GM12873 (cell line): ENCODE measurements at regions not wholly inside any gene's neighbourhood (a gene's known extent, or its start where the extent isn't known, plus 50 kb on each side); places are given as distances from the start of the nearest gene placed in this dataset.

Experiments
- CTCF ChIP-seq: IDR thresholded peaks from 2 replicates; pipeline ENCODE4 v1.5.1; 2012; ENCODE audit warnings: low read depth, mild to moderate bottlenecking, moderate library complexity, low read length, control low read depth; ENCODE audit not compliant: insufficient read depth; ENCODE audit errors: missing control alignments

GRCh38 chr3:10638466-10638865 lies 133.1 kb upstream of the ATP2B2 start:
- TF ChIP-seq CTCF = no peak

DNA sequence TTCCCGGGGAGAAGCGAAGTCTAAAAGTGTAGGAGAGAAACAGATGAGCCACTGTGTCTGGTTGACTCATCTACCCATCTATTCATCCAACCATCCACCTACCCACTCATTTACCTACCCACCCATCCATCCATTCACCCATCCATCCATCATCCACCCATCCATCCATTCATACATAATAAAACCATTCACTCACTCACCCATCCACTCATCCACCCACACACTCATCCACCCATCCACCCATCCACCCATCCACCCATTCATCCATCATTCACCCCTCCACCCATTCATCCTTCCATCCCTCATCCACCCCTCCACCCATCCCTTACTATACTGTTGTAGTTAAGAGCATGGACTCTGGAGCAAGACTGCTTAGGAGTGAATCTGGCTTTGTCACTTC lies 136.4 kb upstream of the ATP2B2 start:
- TF ChIP-seq CTCF = no peak

DNA sequence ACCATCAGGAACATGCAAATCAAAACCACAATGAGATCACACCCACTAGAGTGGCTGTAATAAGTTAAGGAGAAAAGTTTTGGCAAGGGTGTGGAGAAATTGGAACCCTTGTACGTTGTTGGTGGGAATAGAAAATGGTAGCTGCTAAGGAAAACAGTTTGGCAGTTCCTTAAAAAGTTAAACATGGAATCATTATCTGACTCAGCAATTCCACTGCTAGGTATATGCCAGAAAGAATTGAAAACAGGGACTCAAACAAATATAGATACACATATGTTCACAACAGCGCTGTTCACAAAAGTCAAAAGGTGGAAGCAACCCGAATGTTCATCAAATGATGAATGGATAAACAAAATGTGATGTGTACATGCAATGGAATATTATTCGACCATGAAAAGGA lies 138.8 kb upstream of the ATP2B2 start:
- TF ChIP-seq CTCF = no peak

GRCh38 chr3:10645800-10646199 lies 140.4 kb upstream of the ATP2B2 start:
- no peak for TF ChIP-seq CTCF

GRCh38 chr3:10646531-10647335 lies 141.3 kb upstream of the ATP2B2 start:
- TF ChIP-seq CTCF = no peak

DNA sequence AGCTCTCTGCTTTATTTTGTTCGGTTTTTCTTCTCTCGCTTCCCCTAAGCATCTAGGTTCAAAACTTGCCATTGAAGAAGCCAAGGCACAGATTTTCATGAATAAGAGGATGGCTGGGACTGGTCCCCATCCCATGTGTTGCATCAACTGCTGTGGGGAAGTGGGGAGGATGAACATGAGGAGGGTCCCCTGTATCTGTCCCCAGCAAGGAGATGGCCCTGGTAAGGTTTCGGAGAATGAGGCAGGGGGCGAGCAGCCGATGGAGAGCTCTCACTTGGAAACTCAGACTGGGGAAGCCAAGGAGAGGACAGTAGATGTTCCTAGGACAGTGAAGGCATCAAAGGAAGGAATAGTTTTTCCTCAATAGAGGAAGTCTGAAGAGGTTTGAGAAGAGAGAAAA lies 142.0 kb upstream of the ATP2B2 start:
- TF ChIP-seq CTCF = no peak

- TF ChIP-seq CTCF = no peak
These were observed 142.8 kb upstream of the ATP2B2 start for GRCh38 chr3:10648181-10648580.
